GM23338 (cell line): ENCODE measurements at regions not wholly inside any gene's neighbourhood (a gene's known extent, or its start where the extent isn't known, plus 50 kb on each side); places are given as distances from the start of the nearest gene placed in this dataset.

Experiments
- ATAC-seq: fragments of 200-7000 bp; cut with Tn5 transposase; 3 replicates; pipeline ENCODE4 v1.9.1; 2020
- DNase-seq: peaks from one replicate; pipeline ENCODE4 v3.0.0-alpha.2; 2015; ENCODE audit warnings: low spot score
- H2AFZ ChIP-seq: fragments of 200-600 bp; sonication (generic); 2 replicates; pipeline ENCODE4 v1.8.0; 2016; ENCODE audit warnings: antibody characterized with exemption, mild to moderate bottlenecking, moderate library complexity
- H3F3A ChIP-seq: fragments of 200-600 bp; sonication (generic); replicated peaks from 2 replicates; pipeline ENCODE4 v1.8.0; 2017; ENCODE audit warnings: antibody characterized with exemption, mixed run types, low read depth
- H3K27ac ChIP-seq: fragments of 200-600 bp; sonication (generic); 2 replicates; pipeline ENCODE4 v1.6.1; 2016; ENCODE audit warnings: low read depth
- H3K27me3 ChIP-seq: fragments of 200-600 bp; sonication (generic); 2 replicates; pipeline ENCODE4 v1.8.0; 2016; ENCODE audit warnings: mild to moderate bottlenecking, mixed run types, moderate library complexity; ENCODE audit not compliant: insufficient read depth
- H3K36me3 ChIP-seq: fragments of 200-600 bp; sonication (generic); 2 replicates; pipeline ENCODE4 v1.8.0; 2016; ENCODE audit warnings: mild to moderate bottlenecking; ENCODE audit not compliant: insufficient read depth
- H3K4me1 ChIP-seq: fragments of 200-600 bp; sonication (generic); 2 replicates; pipeline ENCODE4 v1.8.0; 2016; ENCODE audit warnings: mild to moderate bottlenecking, moderate library complexity; ENCODE audit not compliant: insufficient read depth
- H3K4me2 ChIP-seq: fragments of 200-600 bp; sonication (generic); 2 replicates; pipeline ENCODE4 v1.7.1; 2017; ENCODE audit warnings: mixed run types
- H3K4me3 ChIP-seq: fragments of 200-600 bp; sonication (generic); 2 replicates; pipeline ENCODE4 v1.6.1; 2016; ENCODE audit warnings: mixed run types
- H3K79me2 ChIP-seq: fragments of 200-600 bp; sonication (generic); replicated peaks from 2 replicates; pipeline ENCODE4 v1.8.0; 2017; ENCODE audit warnings: mild to moderate bottlenecking; ENCODE audit not compliant: insufficient read depth
- H3K9me2 ChIP-seq: fragments of 200-600 bp; sonication (generic); 2 replicates; pipeline ENCODE4 v1.8.0; 2017; ENCODE audit not compliant: insufficient read depth
- H4K20me1 ChIP-seq: fragments of 200-600 bp; sonication (generic); replicated peaks from 2 replicates; pipeline ENCODE4 v1.8.0; 2017; ENCODE audit warnings: mild to moderate bottlenecking; ENCODE audit not compliant: insufficient read depth
- H3K27ac Mint-ChIP-seq: 2 replicates; pipeline ENCODE4 v1.8.0; 2020; ENCODE audit warnings: inconsistent platforms, mild to moderate bottlenecking, moderate library complexity, mixed read lengths
- H3K27me3 Mint-ChIP-seq: 3 replicates; pipeline ENCODE4 v1.8.0; 2022; ENCODE audit warnings: low read depth, mild to moderate bottlenecking, moderate library complexity, mixed read lengths, inconsistent platforms; ENCODE audit not compliant: insufficient read depth, poor library complexity
- H3K36me3 Mint-ChIP-seq: 3 replicates; pipeline ENCODE4 v1.8.0; 2021; ENCODE audit warnings: low read depth, mild to moderate bottlenecking, inconsistent platforms, moderate library complexity, mixed read lengths
- H3K4me1 Mint-ChIP-seq: 3 replicates; pipeline ENCODE4 v1.8.0; 2020; ENCODE audit warnings: mild to moderate bottlenecking, inconsistent platforms, mixed read lengths
- H3K4me3 Mint-ChIP-seq: 3 replicates; pipeline ENCODE4 v1.8.0; 2021; ENCODE audit warnings: moderate library complexity, mild to moderate bottlenecking, inconsistent platforms, mixed read lengths
- H3K9me3 Mint-ChIP-seq: 3 replicates; pipeline ENCODE4 v1.8.0; 2020; ENCODE audit warnings: moderate library complexity, mild to moderate bottlenecking, inconsistent platforms, mixed read lengths
- CREB1 ChIP-seq: fragments of 250-450 bp; sonication (Bioruptor Pico); IDR thresholded peaks from 2 replicates; pipeline ENCODE4 v1.5.0; 2020; ENCODE audit warnings: low read depth, mild to moderate bottlenecking, moderate library complexity
- ETS1 ChIP-seq: IDR thresholded peaks from 2 replicates; pipeline ENCODE4 v1.6.1; 2016; ENCODE audit warnings: antibody characterized with exemption
- EZH2 ChIP-seq: fragments of 200-600 bp; sonication (generic); IDR thresholded peaks from one replicate; pipeline ENCODE4 v1.8.0; 2017; ENCODE audit warnings: antibody characterized with exemption, mild to moderate bottlenecking, low read depth; ENCODE audit not compliant: unreplicated experiment
- JUNB ChIP-seq: IDR thresholded peaks from one replicate; pipeline ENCODE4 v1.6.1; 2016; ENCODE audit warnings: antibody characterized with exemption; ENCODE audit not compliant: unreplicated experiment
- NANOG ChIP-seq: IDR thresholded peaks from 2 replicates; pipeline ENCODE4 v1.6.1; 2016; ENCODE audit warnings: antibody characterized with exemption, borderline replicate concordance
- POLR2AphosphoS5 ChIP-seq: IDR thresholded peaks from 2 replicates; pipeline ENCODE4 v1.6.1; 2016; ENCODE audit warnings: antibody characterized with exemption, low read depth
- STAT1 ChIP-seq: IDR thresholded peaks from one replicate; pipeline ENCODE4 v1.6.1; 2016; ENCODE audit warnings: antibody characterized with exemption; ENCODE audit not compliant: unreplicated experiment
- ZNF114 ChIP-seq: fragments of 250-450 bp; sonication (Bioruptor Pico); IDR thresholded peaks from 2 replicates; pipeline ENCODE4 v1.5.0; 2020; ENCODE audit warnings: mild to moderate bottlenecking, moderate library complexity
- ZNF331 ChIP-seq: fragments of 250-450 bp; sonication (Bioruptor Pico); IDR thresholded peaks from 2 replicates; pipeline ENCODE4 v1.5.0; 2020; ENCODE audit warnings: low read depth, mild to moderate bottlenecking, moderate library complexity
- TF ChIP-seq, protein P1 (sequence below), 2 experiments: fragments of 200-600 bp in 1 of 2; sonication (generic) in 1 of 2; conservative IDR thresholded peaks; 2 replicates each; pipeline versions ENCODE4 v1.5.1 to v1.6.1; 2016 to 2017; ENCODE audit warnings: antibody characterized with exemption in 2 of 2, low read depth in 2 of 2, mild to moderate bottlenecking in 2 of 2, moderate library complexity in 1 of 2
- TF ChIP-seq, protein P2 (sequence below): IDR thresholded peaks from one replicate; pipeline ENCODE4 v1.6.1; 2018; ENCODE audit warnings: antibody characterized with exemption; ENCODE audit not compliant: unreplicated experiment

DNA sequence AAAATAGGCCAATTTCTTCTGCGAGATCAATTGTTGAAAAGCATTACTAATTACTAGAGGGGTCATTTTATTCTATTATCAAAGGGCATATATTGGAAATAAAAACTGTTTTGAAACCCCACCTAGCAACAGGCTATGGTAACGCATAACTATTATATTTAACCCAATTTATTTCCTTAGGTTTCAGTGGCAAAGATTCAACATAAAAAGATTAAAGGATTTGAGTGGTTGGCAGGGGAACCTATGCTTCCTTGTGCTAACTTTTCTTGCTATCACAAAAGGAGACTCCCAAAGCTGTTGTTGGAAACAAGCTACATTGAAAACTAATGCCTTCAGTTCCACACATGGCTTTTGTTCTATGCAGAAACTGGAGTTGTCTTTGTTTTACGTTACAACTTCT is 166.9 kb upstream of the KLF3 start:
- TF ChIP-seq STAT1 (no peak), ZNF114 (no peak), ETS1 (no peak), JUNB (no peak), EZH2 (no peak), ZNF331 (no peak), NANOG (no peak)
- TF ChIP-seq, protein P1, sequence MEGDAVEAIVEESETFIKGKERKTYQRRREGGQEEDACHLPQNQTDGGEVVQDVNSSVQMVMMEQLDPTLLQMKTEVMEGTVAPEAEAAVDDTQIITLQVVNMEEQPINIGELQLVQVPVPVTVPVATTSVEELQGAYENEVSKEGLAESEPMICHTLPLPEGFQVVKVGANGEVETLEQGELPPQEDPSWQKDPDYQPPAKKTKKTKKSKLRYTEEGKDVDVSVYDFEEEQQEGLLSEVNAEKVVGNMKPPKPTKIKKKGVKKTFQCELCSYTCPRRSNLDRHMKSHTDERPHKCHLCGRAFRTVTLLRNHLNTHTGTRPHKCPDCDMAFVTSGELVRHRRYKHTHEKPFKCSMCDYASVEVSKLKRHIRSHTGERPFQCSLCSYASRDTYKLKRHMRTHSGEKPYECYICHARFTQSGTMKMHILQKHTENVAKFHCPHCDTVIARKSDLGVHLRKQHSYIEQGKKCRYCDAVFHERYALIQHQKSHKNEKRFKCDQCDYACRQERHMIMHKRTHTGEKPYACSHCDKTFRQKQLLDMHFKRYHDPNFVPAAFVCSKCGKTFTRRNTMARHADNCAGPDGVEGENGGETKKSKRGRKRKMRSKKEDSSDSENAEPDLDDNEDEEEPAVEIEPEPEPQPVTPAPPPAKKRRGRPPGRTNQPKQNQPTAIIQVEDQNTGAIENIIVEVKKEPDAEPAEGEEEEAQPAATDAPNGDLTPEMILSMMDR (conservative IDR thresholded peaks at IDR 0.05; ENCODE audit: low read depth in 2 of 2), result no peak
- TF ChIP-seq, protein P2, sequence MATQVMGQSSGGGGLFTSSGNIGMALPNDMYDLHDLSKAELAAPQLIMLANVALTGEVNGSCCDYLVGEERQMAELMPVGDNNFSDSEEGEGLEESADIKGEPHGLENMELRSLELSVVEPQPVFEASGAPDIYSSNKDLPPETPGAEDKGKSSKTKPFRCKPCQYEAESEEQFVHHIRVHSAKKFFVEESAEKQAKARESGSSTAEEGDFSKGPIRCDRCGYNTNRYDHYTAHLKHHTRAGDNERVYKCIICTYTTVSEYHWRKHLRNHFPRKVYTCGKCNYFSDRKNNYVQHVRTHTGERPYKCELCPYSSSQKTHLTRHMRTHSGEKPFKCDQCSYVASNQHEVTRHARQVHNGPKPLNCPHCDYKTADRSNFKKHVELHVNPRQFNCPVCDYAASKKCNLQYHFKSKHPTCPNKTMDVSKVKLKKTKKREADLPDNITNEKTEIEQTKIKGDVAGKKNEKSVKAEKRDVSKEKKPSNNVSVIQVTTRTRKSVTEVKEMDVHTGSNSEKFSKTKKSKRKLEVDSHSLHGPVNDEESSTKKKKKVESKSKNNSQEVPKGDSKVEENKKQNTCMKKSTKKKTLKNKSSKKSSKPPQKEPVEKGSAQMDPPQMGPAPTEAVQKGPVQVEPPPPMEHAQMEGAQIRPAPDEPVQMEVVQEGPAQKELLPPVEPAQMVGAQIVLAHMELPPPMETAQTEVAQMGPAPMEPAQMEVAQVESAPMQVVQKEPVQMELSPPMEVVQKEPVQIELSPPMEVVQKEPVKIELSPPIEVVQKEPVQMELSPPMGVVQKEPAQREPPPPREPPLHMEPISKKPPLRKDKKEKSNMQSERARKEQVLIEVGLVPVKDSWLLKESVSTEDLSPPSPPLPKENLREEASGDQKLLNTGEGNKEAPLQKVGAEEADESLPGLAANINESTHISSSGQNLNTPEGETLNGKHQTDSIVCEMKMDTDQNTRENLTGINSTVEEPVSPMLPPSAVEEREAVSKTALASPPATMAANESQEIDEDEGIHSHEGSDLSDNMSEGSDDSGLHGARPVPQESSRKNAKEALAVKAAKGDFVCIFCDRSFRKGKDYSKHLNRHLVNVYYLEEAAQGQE, result no peak
- H3K4me2 ChIP-seq, result no peak overlapping the region
- H3K4me1 Mint-ChIP-seq, result peaks cover 11% of the 10 kb centered on the region; the same call in 2 of the 3 replicates
- DNase-seq (no peak), ATAC-seq (no peak)
- no peaks in the 10 kb centered on the region for H3K79me2 ChIP-seq
- H3K9me3 Mint-ChIP-seq, result no peaks in the 10 kb centered on the region
- no peaks in the 10 kb centered on the region for H3K36me3 ChIP-seq
- H3K4me3 ChIP-seq, result no peak overlapping the region
- no peaks in the 10 kb centered on the region for H3F3A ChIP-seq
- no peaks in the 10 kb centered on the region for H3K27me3 Mint-ChIP-seq
- H2AFZ ChIP-seq, result no peak overlapping the region
- no peaks in the 10 kb centered on the region for H4K20me1 ChIP-seq
- H3K27me3 ChIP-seq, result no peaks in the 10 kb centered on the region
- H3K27ac ChIP-seq, result no peak overlapping the region
- H3K4me3 Mint-ChIP-seq, result no peak overlapping the region
- H3K27ac Mint-ChIP-seq, result no peak overlapping the region
- peaks cover 4% of the 10 kb centered on the region; the same call in 1 of the 2 replicates for H3K4me1 ChIP-seq
- H3K36me3 Mint-ChIP-seq, result no peaks in the 10 kb centered on the region
- H3K9me2 ChIP-seq, result peaks cover 9% of the 10 kb centered on the region; the same call in 1 of the 2 replicates

GRCh38 chr4:38499101-38499500 is 164.9 kb upstream of the KLF3 start:
- Mint-ChIP-seq H3K4me3 (no peak overlapping the region), H3K27me3 (no peaks in the 10 kb centered on the region), H3K9me3 (no peaks in the 10 kb centered on the region), H3K4me1 (peaks cover 9% of the 10 kb centered on the region; the same call in 2 of the 3 replicates), H3K27ac (no peak overlapping the region), H3K36me3 (no peaks in the 10 kb centered on the region)
- H3K4me3 ChIP-seq, result no peak overlapping the region
- DNase-seq (no peak), ATAC-seq (no peak)
- peaks cover 9% of the 10 kb centered on the region; the same call in 1 of the 2 replicates for H3K9me2 ChIP-seq
- no peak overlapping the region for H2AFZ ChIP-seq
- H3K79me2 ChIP-seq, result no peaks in the 10 kb centered on the region
- H4K20me1 ChIP-seq, result no peaks in the 10 kb centered on the region
- H3F3A ChIP-seq, result no peaks in the 10 kb centered on the region
- TF ChIP-seq CREB1 (CRISPR knock-in tag) (no peak), NANOG (no peak), ETS1 (no peak), POLR2AphosphoS5 (no peak)
- no peaks in the 10 kb centered on the region for H3K36me3 ChIP-seq
- H3K4me1 ChIP-seq, result peaks cover 4% of the 10 kb centered on the region; the same call in 1 of the 2 replicates
- no peak overlapping the region for H3K4me2 ChIP-seq
- H3K27ac ChIP-seq, result no peak overlapping the region
- H3K27me3 ChIP-seq, result no peaks in the 10 kb centered on the region
